H1 (cell line): ENCODE measurements at regions not wholly inside any gene's neighbourhood (a gene's known extent, or its start where the extent isn't known, plus 50 kb on each side); places are given as distances from the start of the nearest gene placed in this dataset.

Experiments
- CEBPB ChIP-seq: IDR thresholded peaks from 2 replicates; pipeline ENCODE4 v1.6.1; 2012; ENCODE audit warnings: low read depth, low read length
- EZH2 ChIP-seq: fragments of 200-600 bp; sonication (generic); IDR thresholded peaks from 2 replicates; pipeline ENCODE4 v1.7.1; 2012; ENCODE audit warnings: low read depth, mild to moderate bottlenecking, moderate library complexity, low read length, inconsistent platforms; ENCODE audit not compliant: severe bottlenecking
- JUND ChIP-seq: IDR thresholded peaks from 2 replicates; pipeline ENCODE4 v1.6.1; 2011; ENCODE audit warnings: mild to moderate bottlenecking, improper control_type of control experiment, low read length
- NANOG ChIP-seq: IDR thresholded peaks from 2 replicates; pipeline ENCODE4 v1.6.1; 2011; ENCODE audit warnings: low read length, low read depth, mild to moderate bottlenecking, inconsistent platforms; ENCODE audit not compliant: insufficient read depth, poor library complexity, severe bottlenecking
- POLR2AphosphoS5 ChIP-seq: IDR thresholded peaks from 2 replicates; pipeline ENCODE4 v1.6.1; 2011; ENCODE audit warnings: low read depth, low read length
- TBP ChIP-seq: IDR thresholded peaks from 2 replicates; pipeline ENCODE4 v1.6.1; 2011; ENCODE audit warnings: low read depth, low read length, improper control_type of control experiment
- TF ChIP-seq, protein P1 (sequence below), 3 experiments: IDR thresholded peaks; 1 replicate in 2 of 3; 2 replicates in 1 of 3; pipeline versions ENCODE4 v1.5.1 to v1.6.1; 2011; ENCODE audit warnings: low read length in 3 of 3, mild to moderate bottlenecking in 3 of 3, inconsistent platforms in 2 of 3, low read depth in 1 of 3, moderate library complexity in 1 of 3; ENCODE audit not compliant: insufficient read depth in 1 of 3; ENCODE audit errors: control extremely low read depth in 1 of 3

DNA sequence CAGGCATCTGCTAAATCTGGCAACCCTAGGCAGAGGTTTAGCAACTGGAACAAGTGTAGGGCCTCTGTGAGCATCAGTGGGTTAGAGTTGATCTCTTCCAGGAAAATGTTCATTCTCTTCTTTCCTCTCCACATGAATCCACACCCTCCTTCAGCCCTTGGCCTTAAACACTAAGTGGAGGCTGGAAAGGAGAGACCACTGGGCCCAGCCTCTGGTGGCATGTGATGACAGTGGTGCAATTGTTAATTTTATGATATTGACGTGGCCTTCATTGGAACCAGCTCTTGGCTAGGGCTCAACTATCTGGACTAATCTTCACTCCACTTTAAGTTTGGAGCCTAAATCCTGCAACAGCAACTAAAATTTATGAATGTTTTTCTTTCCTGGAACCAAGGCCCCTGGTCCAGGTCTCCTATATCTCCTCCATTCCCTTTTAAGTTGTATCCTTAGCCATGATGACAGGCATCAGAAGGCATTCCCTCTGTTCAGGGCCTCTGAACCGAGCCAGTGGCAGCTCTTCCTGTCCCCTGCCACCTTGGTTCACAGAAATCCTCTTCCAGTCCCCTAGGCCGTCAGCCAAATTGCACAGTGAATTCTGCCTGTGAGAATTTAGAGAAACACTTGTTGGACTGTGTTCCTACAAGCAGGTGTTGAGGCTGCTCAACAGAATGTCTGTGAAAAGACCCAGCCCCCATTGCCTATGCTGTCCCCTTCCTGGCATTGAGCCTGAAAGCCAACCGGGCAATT lies 132.2 kb downstream of the PSMG1 start:
- TF ChIP-seq EZH2 = no peak
- TF ChIP-seq TBP = no peak
- TF ChIP-seq, protein P1, sequence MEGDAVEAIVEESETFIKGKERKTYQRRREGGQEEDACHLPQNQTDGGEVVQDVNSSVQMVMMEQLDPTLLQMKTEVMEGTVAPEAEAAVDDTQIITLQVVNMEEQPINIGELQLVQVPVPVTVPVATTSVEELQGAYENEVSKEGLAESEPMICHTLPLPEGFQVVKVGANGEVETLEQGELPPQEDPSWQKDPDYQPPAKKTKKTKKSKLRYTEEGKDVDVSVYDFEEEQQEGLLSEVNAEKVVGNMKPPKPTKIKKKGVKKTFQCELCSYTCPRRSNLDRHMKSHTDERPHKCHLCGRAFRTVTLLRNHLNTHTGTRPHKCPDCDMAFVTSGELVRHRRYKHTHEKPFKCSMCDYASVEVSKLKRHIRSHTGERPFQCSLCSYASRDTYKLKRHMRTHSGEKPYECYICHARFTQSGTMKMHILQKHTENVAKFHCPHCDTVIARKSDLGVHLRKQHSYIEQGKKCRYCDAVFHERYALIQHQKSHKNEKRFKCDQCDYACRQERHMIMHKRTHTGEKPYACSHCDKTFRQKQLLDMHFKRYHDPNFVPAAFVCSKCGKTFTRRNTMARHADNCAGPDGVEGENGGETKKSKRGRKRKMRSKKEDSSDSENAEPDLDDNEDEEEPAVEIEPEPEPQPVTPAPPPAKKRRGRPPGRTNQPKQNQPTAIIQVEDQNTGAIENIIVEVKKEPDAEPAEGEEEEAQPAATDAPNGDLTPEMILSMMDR (IDR thresholded peaks at IDR 0.05; ENCODE audit: control extremely low read depth in 1 of 3, insufficient read depth in 1 of 3, low read depth in 1 of 3, low read length in 3 of 3) = no peak
- no peak for TF ChIP-seq NANOG
- no peak for TF ChIP-seq JUND
- no peak for TF ChIP-seq CEBPB
- TF ChIP-seq POLR2AphosphoS5 = no peak
